PC-3 (cell line): ENCODE measurements at regions not wholly inside any gene's neighbourhood (a gene's known extent, or its start where the extent isn't known, plus 50 kb on each side); places are given as distances from the start of the nearest gene placed in this dataset.
"Not testable (repeated sequence)": the region's sequence is repeated elsewhere in the genome, so short reads cannot be mapped to it uniquely, and the experiment has no call there.

Experiments
- ATAC-seq: fragments of 200-7000 bp; cut with Tn5 transposase; 2 replicates; pipeline ENCODE4 v1.9.1; 2020; ENCODE audit warnings: mild to moderate bottlenecking, moderate library complexity
- BruUV-seq: library from RNA; stranded (reverse); fragments of 400-500 nt; replicated peaks from 2 replicates; lab custom pipeline; 2021; lab: Mats Ljungman, UMichigan
- CTCF ChIA-PET: fragments of 300-600 bp; sonication (Branson Sonifier 250); formaldehyde crosslinking; loops from one replicate; lab custom pipeline; 2022; ENCODE audit warnings: antibody characterized with exemption; lab: Charles Lee
- POLR2A ChIA-PET: fragments of 300-600 bp; sonication (Branson Sonifier 250); formaldehyde crosslinking; loops from one replicate; lab custom pipeline; 2022; ENCODE audit warnings: antibody characterized with exemption; ENCODE audit not compliant: unreplicated experiment; lab: Charles Lee
- DNase-seq: peaks from one replicate; pipeline ENCODE4 v3.0.0-alpha.2; 2015
- H2AFZ ChIP-seq: fragments of 300-600 bp; sonication (generic); 2 replicates; pipeline ENCODE4 v1.6.0; 2016; ENCODE audit warnings: antibody characterized with exemption, low read length
- H3F3A ChIP-seq: fragments of 300-600 bp; sonication (generic); one replicate; pipeline ENCODE4 v1.6.0; 2017; ENCODE audit warnings: antibody characterized with exemption, low read length, control low read depth, mild to moderate bottlenecking; ENCODE audit not compliant: unreplicated experiment
- H3K27ac ChIP-seq: fragments of 300-600 bp; sonication (generic); 2 replicates; pipeline ENCODE4 v1.5.1; 2016; ENCODE audit warnings: mild to moderate bottlenecking, low read length
- H3K27me3 ChIP-seq: fragments of 300-600 bp; sonication (generic); 2 replicates; pipeline ENCODE4 v1.6.1; 2016; ENCODE audit warnings: low read length, mixed read lengths
- H3K36me3 ChIP-seq: fragments of 300-600 bp; sonication (generic); 2 replicates; pipeline ENCODE4 v1.6.1; 2016; ENCODE audit warnings: low read depth, mixed run types, low read length, mixed read lengths
- H3K4me1 ChIP-seq: fragments of 300-600 bp; sonication (generic); 2 replicates; pipeline ENCODE4 v1.5.1; 2016; ENCODE audit warnings: low read length; ENCODE audit not compliant: insufficient read depth
- H3K4me2 ChIP-seq: fragments of 300-600 bp; sonication (generic); 2 replicates; pipeline ENCODE4 v1.6.0; 2016; ENCODE audit warnings: low read length
- H3K4me3 ChIP-seq: fragments of 300-600 bp; sonication (generic); 2 replicates; pipeline ENCODE4 v1.5.1; 2016; ENCODE audit warnings: mild to moderate bottlenecking, low read length, mixed read lengths
- H3K79me2 ChIP-seq: fragments of 300-600 bp; sonication (generic); 2 replicates; pipeline ENCODE4 v1.6.1; 2017; ENCODE audit warnings: low read length, mixed read lengths
- H3K9ac ChIP-seq: fragments of 300-600 bp; sonication (generic); 2 replicates; pipeline ENCODE4 v1.6.0; 2016; ENCODE audit warnings: mild to moderate bottlenecking, low read length
- H3K9me2 ChIP-seq: fragments of 300-600 bp; sonication (generic); replicated peaks from 2 replicates; pipeline ENCODE4 v1.6.1; 2016; ENCODE audit warnings: mixed run types, low read length, mixed read lengths
- H3K9me3 ChIP-seq: fragments of 300-600 bp; sonication (generic); 2 replicates; pipeline ENCODE4 v1.6.1; 2016; ENCODE audit warnings: low read length, mixed read lengths
- H4K20me1 ChIP-seq: fragments of 300-600 bp; sonication (generic); 2 replicates; pipeline ENCODE4 v1.6.1; 2016; ENCODE audit warnings: low read length, mixed read lengths
- EZH2 ChIP-seq: fragments of 300-600 bp; sonication (generic); IDR thresholded peaks from one replicate; pipeline ENCODE4 v1.6.1; 2017; ENCODE audit warnings: antibody characterized with exemption, mild to moderate bottlenecking, low read length; ENCODE audit not compliant: unreplicated experiment
- EZH2phosphoT487 ChIP-seq: fragments of 300-600 bp; sonication (generic); IDR thresholded peaks from 2 replicates; pipeline ENCODE4 v1.6.1; 2018; ENCODE audit warnings: mild to moderate bottlenecking, antibody characterized with exemption, low read length, borderline replicate concordance
- intact Hi-C: fragments of 100-400 bp; cut with micrococcal nuclease; formaldehyde crosslinking; loops from 2 replicates; pipeline ENCODE4 v1.9.0; 2023
- TF ChIP-seq, protein P1 (sequence below): fragments of 300-600 bp; sonication (generic); conservative IDR thresholded peaks from 2 replicates; pipeline ENCODE4 v1.5.1; 2017; ENCODE audit warnings: antibody characterized with exemption, low read depth, mild to moderate bottlenecking, low read length

DNA sequence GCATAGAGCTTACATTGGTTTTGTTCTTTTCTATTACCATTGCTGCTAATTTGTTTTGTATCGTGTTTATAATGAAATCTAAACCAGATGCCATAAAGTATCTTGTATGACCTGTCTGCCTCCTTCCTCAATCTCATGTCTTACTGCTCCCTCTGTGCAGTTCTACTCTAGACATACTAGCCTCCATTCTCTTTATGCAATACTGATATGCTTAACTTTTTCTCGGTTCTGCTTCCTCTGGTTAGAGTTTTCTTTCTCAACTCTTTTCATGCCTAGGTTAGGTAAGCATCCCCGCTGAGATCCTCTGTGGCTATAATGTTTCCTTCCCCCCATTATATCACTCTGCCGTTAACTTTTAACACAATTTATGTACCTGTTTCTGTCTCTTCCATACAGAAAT lies 852.3 kb downstream of the TRHDE start:
- H3K36me3 ChIP-seq: no peaks in the 10 kb centered on the region
- H3K4me1 ChIP-seq: no peaks in the 10 kb centered on the region
- ChIA-PET CTCF (no interaction called here), POLR2A (no interaction called here)
- no TSS peak for BruUV-seq
- ATAC-seq: no peak
- no peaks in the 10 kb centered on the region for H3K79me2 ChIP-seq
- no peak overlapping the region for H3K4me2 ChIP-seq
- no peak overlapping the region for H2AFZ ChIP-seq
- no peaks in the 10 kb centered on the region for H4K20me1 ChIP-seq
- no peak overlapping the region for H3K27ac ChIP-seq
- no peaks in the 10 kb centered on the region for H3K9me2 ChIP-seq
- H3F3A ChIP-seq: no peaks in the 10 kb centered on the region
- no peak for DNase-seq
- TF ChIP-seq, protein P1, sequence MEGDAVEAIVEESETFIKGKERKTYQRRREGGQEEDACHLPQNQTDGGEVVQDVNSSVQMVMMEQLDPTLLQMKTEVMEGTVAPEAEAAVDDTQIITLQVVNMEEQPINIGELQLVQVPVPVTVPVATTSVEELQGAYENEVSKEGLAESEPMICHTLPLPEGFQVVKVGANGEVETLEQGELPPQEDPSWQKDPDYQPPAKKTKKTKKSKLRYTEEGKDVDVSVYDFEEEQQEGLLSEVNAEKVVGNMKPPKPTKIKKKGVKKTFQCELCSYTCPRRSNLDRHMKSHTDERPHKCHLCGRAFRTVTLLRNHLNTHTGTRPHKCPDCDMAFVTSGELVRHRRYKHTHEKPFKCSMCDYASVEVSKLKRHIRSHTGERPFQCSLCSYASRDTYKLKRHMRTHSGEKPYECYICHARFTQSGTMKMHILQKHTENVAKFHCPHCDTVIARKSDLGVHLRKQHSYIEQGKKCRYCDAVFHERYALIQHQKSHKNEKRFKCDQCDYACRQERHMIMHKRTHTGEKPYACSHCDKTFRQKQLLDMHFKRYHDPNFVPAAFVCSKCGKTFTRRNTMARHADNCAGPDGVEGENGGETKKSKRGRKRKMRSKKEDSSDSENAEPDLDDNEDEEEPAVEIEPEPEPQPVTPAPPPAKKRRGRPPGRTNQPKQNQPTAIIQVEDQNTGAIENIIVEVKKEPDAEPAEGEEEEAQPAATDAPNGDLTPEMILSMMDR: no peak
- TF ChIP-seq EZH2phosphoT487 (no peak), EZH2 (no peak)
- no peak overlapping the region for H3K4me3 ChIP-seq
- no peaks in the 10 kb centered on the region for H3K27me3 ChIP-seq
- no peak overlapping the region for H3K9ac ChIP-seq
- no peaks in the 10 kb centered on the region for H3K9me3 ChIP-seq
- intact Hi-C loops: no loop called here

DNA sequence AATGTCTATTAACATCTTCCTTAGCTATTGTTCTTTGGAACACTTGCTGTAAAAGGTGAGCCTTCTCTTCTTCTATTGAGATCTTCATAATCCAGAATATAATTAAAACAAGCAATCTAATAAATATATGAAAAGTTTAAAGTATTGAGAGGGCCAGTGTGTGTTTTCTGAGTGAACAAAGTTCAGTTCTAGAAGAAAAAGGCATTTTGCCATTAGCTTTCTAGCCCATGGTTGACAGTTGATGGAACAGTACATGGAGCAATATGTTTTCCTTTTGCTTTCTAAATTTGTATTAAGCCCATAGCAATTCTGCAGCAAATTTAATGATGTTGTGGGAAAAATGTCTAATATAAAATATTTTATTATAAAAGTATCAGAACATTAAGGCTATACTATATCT lies 853.0 kb downstream of the TRHDE start:
- BruUV-seq: no TSS peak
- H3K79me2 ChIP-seq: no peaks in the 10 kb centered on the region
- no peaks in the 10 kb centered on the region for H3K36me3 ChIP-seq
- TF ChIP-seq, protein P1: no peak
- TF ChIP-seq EZH2phosphoT487: no peak
- TF ChIP-seq EZH2: no peak
- H3K9me2 ChIP-seq: no peaks in the 10 kb centered on the region
- H3F3A ChIP-seq: no peaks in the 10 kb centered on the region
- POLR2A ChIA-PET: no interaction called here
- DNase-seq: no peak
- H3K9ac ChIP-seq: no peak overlapping the region
- no peak for ATAC-seq
- H3K27ac ChIP-seq: no peak overlapping the region
- no peaks in the 10 kb centered on the region for H4K20me1 ChIP-seq
- no peaks in the 10 kb centered on the region for H3K27me3 ChIP-seq
- no peak overlapping the region for H3K4me3 ChIP-seq
- intact Hi-C loops: no loop called here
- H3K9me3 ChIP-seq: no peaks in the 10 kb centered on the region
- CTCF ChIA-PET: no interaction called here
- H2AFZ ChIP-seq: no peak overlapping the region
- H3K4me2 ChIP-seq: no peak overlapping the region
- no peaks in the 10 kb centered on the region for H3K4me1 ChIP-seq

- H3K27ac ChIP-seq: no peak overlapping the region
- DNase-seq (no peak), ATAC-seq (no peak)
- no TSS peak for BruUV-seq
- no peak overlapping the region for H3K4me3 ChIP-seq
- CTCF ChIA-PET: no interaction called here
- no peaks in the 10 kb centered on the region for H3K9me3 ChIP-seq
- TF ChIP-seq EZH2 (no peak), EZH2phosphoT487 (no peak)
- TF ChIP-seq, protein P1: no peak
- no peaks in the 10 kb centered on the region for H3K4me1 ChIP-seq
- H3F3A ChIP-seq: no peaks in the 10 kb centered on the region
- no peaks in the 10 kb centered on the region for H3K36me3 ChIP-seq
- no peak overlapping the region for H3K9ac ChIP-seq
- intact Hi-C loops: no loop called here
- H3K79me2 ChIP-seq: no peaks in the 10 kb centered on the region
- H4K20me1 ChIP-seq: no peaks in the 10 kb centered on the region
- H3K9me2 ChIP-seq: no peaks in the 10 kb centered on the region
- POLR2A ChIA-PET: no interaction called here
- no peak overlapping the region for H2AFZ ChIP-seq
- no peaks in the 10 kb centered on the region for H3K27me3 ChIP-seq
- no peak overlapping the region for H3K4me2 ChIP-seq
Observed at GRCh38 chr12:73136386-73136785, 864.2 kb downstream of the TRHDE start.

GRCh38 chr12:73139642-73140041 lies 867.5 kb downstream of the TRHDE start:
- H3K36me3 ChIP-seq, ATAC-seq, H3K27me3 ChIP-seq, H2AFZ ChIP-seq, H3K9me2 ChIP-seq, intact Hi-C loops, POLR2A ChIA-PET, H4K20me1 ChIP-seq, H3K79me2 ChIP-seq, H3F3A ChIP-seq, H3K9me3 ChIP-seq, H3K27ac ChIP-seq, H3K4me3 ChIP-seq, H3K4me2 ChIP-seq, BruUV-seq, DNase-seq, H3K9ac ChIP-seq, CTCF ChIA-PET, H3K4me1 ChIP-seq: not testable (repeated sequence)
